K562 (cell line): ENCODE measurements at regions not wholly inside any gene's neighbourhood (a gene's known extent, or its start where the extent isn't known, plus 50 kb on each side); places are given as distances from the start of the nearest gene placed in this dataset.

Experiments
- ATAC-seq: fragments of 200-7000 bp; cut with Tn5 transposase; 3 replicates; pipeline ENCODE4 v1.9.1; 2020; ENCODE audit warnings: moderate library complexity
- BruUV-seq: library from RNA; stranded (reverse); fragments of 400-500 nt; replicated peaks from 2 replicates; lab custom pipeline; 2021; lab: Mats Ljungman, UMichigan
- CTCF ChIA-PET: fragments of 300-600 bp; formaldehyde crosslinking; extraction: SDS; loops from one replicate; lab custom pipeline; 2021; ENCODE audit warnings: low intra/inter-chr PET ratio; lab: Yijun Ruan, JAX
- POLR2A ChIA-PET: fragments of 300-600, 350-650 bp; sonication (Branson Sonifier 250); formaldehyde crosslinking; extraction: SDS; loops from one replicate; lab custom pipeline; 2021; ENCODE audit warnings: antibody characterized with exemption, inconsistent platforms; lab: Yijun Ruan, JAX
- DNase-seq, 4 experiments: peaks; one replicate each; pipeline versions ENCODE4 v3.0.0 to v3.0.0-alpha.2; 2011 to 2018; ENCODE audit warnings: low spot score in 3 of 4, mixed read lengths in 3 of 4; ENCODE audit errors: extremely low read depth in 1 of 4
- FAIRE-seq: peaks from 2 replicates; lab custom pipeline; 2011; peaks lifted over from hg19 to GRCh38; lab: Jason Lieb, UNC
- H2AFZ ChIP-seq: 2 replicates; pipeline ENCODE4 v1.6.0; 2011; ENCODE audit warnings: low read depth, low read length, control low read depth, inconsistent platforms
- H3K27ac ChIP-seq: fragments of 200-600 bp; 3 replicates; pipeline ENCODE4 v1.8.0; 2011; ENCODE audit warnings: low read depth, mild to moderate bottlenecking, control low read depth, inconsistent platforms, low read length, moderate library complexity, mixed read lengths; ENCODE audit errors: extremely low read depth
- H3K27me3 ChIP-seq, 2 experiments: fragments of 300-600 bp in 1 of 2; 2 replicates in 1 of 2; 3 replicates in 1 of 2; pipeline versions ENCODE4 v1.6.0 to v1.8.0; 2011; ENCODE audit warnings: inconsistent platforms in 2 of 2, low read length in 2 of 2, mild to moderate bottlenecking in 1 of 2, mixed read lengths in 1 of 2, moderate library complexity in 1 of 2; ENCODE audit not compliant: control insufficient read depth in 2 of 2, insufficient read depth in 2 of 2
- H3K36me3 ChIP-seq: fragments of 300-600 bp; 3 replicates; pipeline ENCODE4 v1.8.0; 2011; ENCODE audit warnings: mild to moderate bottlenecking, low read length, inconsistent platforms; ENCODE audit not compliant: control insufficient read depth, insufficient read depth
- H3K4me1 ChIP-seq, 2 experiments: fragments of 200-600 bp in 1 of 2; replicated peaks in 1 of 2; 2 replicates in 1 of 2; 3 replicates in 1 of 2; pipeline versions ENCODE4 v1.5.1 to v1.8.0; 2011; ENCODE audit warnings: inconsistent platforms in 2 of 2, low read length in 2 of 2, mild to moderate bottlenecking in 1 of 2, mixed read lengths in 1 of 2, moderate library complexity in 1 of 2; ENCODE audit not compliant: control insufficient read depth in 2 of 2, insufficient read depth in 2 of 2
- H3K4me2 ChIP-seq: 2 replicates; pipeline ENCODE4 v1.6.1; 2011; ENCODE audit warnings: low read length, control low read depth, inconsistent platforms, mixed read lengths; ENCODE audit not compliant: insufficient read depth
- H3K4me3 ChIP-seq: fragments of 200-600 bp; sonication (generic), shearing (Covaris generic); 2 replicates; pipeline ENCODE4 v1.5.1; 2016; ENCODE audit warnings: control low read depth, inconsistent platforms
- H3K79me2 ChIP-seq: fragments of 200-600 bp; 3 replicates; pipeline ENCODE4 v1.8.0; 2011; ENCODE audit warnings: low read length, inconsistent platforms; ENCODE audit not compliant: control insufficient read depth, insufficient read depth
- H3K9ac ChIP-seq, 2 experiments: 2 replicates each; pipeline versions ENCODE4 v1.6.0 to v1.6.1; 2011; ENCODE audit warnings: low read depth in 2 of 2, low read length in 2 of 2, control low read depth in 1 of 2, inconsistent platforms in 1 of 2, mild to moderate bottlenecking in 1 of 2, mixed read lengths in 1 of 2; ENCODE audit not compliant: insufficient read depth in 1 of 2
- H3K9me1 ChIP-seq: one replicate; pipeline ENCODE4 v1.6.0; 2011; ENCODE audit warnings: inconsistent platforms, mild to moderate bottlenecking, low read length, moderate library complexity; ENCODE audit not compliant: control insufficient read depth, insufficient read depth
- H3K9me3 ChIP-seq: replicated peaks from 2 replicates; pipeline ENCODE4 v1.5.1; 2011; ENCODE audit warnings: low read depth, low read length, inconsistent platforms; ENCODE audit not compliant: control insufficient read depth, insufficient read depth
- H4K20me1 ChIP-seq: replicated peaks from 2 replicates; pipeline ENCODE4 v1.6.1; 2011; ENCODE audit warnings: low read length, inconsistent platforms, mixed read lengths; ENCODE audit not compliant: control insufficient read depth, insufficient read depth
- BCOR ChIP-seq: fragments of 450-650 bp; IDR thresholded peaks from 2 replicates; pipeline ENCODE4 v1.6.1; 2016
- BRD4 ChIP-seq: fragments of 200-600 bp; sonication (generic); IDR thresholded peaks from 2 replicates; pipeline ENCODE4 v1.6.1; 2017; ENCODE audit warnings: inconsistent platforms
- CBFB ChIP-seq: sonication (generic); formaldehyde crosslinking; IDR thresholded peaks from 2 replicates; pipeline ENCODE4 v1.4.0; 2020; ENCODE audit warnings: mild to moderate bottlenecking, missing genetic modification reagents
- ELF2 ChIP-seq: fragments of 250-450 bp; sonication (Bioruptor Pico); IDR thresholded peaks from 2 replicates; pipeline ENCODE4 v1.5.0; 2021; ENCODE audit warnings: mild to moderate bottlenecking
- ELF4 ChIP-seq: fragments of 450-650 bp; formaldehyde crosslinking; IDR thresholded peaks from 2 replicates; pipeline ENCODE4 v1.4.0; 2022; ENCODE audit warnings: missing genetic modification characterization
- EZH2 ChIP-seq: IDR thresholded peaks from 2 replicates; pipeline ENCODE4 v1.6.1; 2012; ENCODE audit warnings: low read depth, mild to moderate bottlenecking, inconsistent platforms, low read length, borderline replicate concordance
- KAT8 ChIP-seq: fragments of 450-650 bp; IDR thresholded peaks from 2 replicates; pipeline ENCODE4 v1.6.1; 2016; ENCODE audit warnings: low read depth, mild to moderate bottlenecking
- PCBP2 ChIP-seq: fragments of 200-400 bp; formaldehyde crosslinking; IDR thresholded peaks from 2 replicates; pipeline ENCODE4 v1.6.1; 2018; ENCODE audit warnings: low read length, low read depth, mild to moderate bottlenecking, moderate library complexity; ENCODE audit not compliant: poor library complexity, severe bottlenecking
- RBM14 ChIP-seq: fragments of 200-400 bp; formaldehyde crosslinking; IDR thresholded peaks from 2 replicates; pipeline ENCODE4 v1.6.1; 2018; ENCODE audit warnings: low read depth, mild to moderate bottlenecking, low read length, moderate library complexity, borderline replicate concordance; ENCODE audit not compliant: insufficient read depth
- RERE ChIP-seq: sonication (generic); formaldehyde crosslinking; IDR thresholded peaks from 2 replicates; pipeline ENCODE4 v1.8.0; 2023; ENCODE audit warnings: missing genetic modification reagents, mild to moderate bottlenecking, borderline replicate concordance
- SAFB2 ChIP-seq: fragments of 200-400 bp; formaldehyde crosslinking; IDR thresholded peaks from 2 replicates; pipeline ENCODE4 v1.6.1; 2018; ENCODE audit warnings: borderline replicate concordance, low read length, low read depth, moderate library complexity; ENCODE audit not compliant: severe bottlenecking
- SMAD3 ChIP-seq: fragments of 450-650 bp; formaldehyde crosslinking; conservative IDR thresholded peaks from 2 replicates; pipeline ENCODE4 v1.4.0; 2020; ENCODE audit warnings: mild to moderate bottlenecking
- SRSF9 ChIP-seq: fragments of 200-400 bp; formaldehyde crosslinking; IDR thresholded peaks from 2 replicates; pipeline ENCODE4 v1.6.1; 2017; ENCODE audit warnings: low read depth, low read length, borderline replicate concordance
- TAF15 ChIP-seq: fragments of 200-400 bp; formaldehyde crosslinking; IDR thresholded peaks from 2 replicates; pipeline ENCODE4 v1.6.1; 2017; ENCODE audit warnings: mild to moderate bottlenecking, low read depth, low read length, moderate library complexity
- ZNF175 ChIP-seq: fragments of 200-800 bp; sonication (Bioruptor generic); IDR thresholded peaks from 2 replicates; pipeline ENCODE4 v1.6.1; 2016; ENCODE audit warnings: low read depth, mild to moderate bottlenecking, missing genetic modification characterization, missing compliant biosample characterization
- ZNF3 ChIP-seq: fragments of 250-450 bp; sonication (Bioruptor Pico); IDR thresholded peaks from 2 replicates; pipeline ENCODE4 v1.5.0; 2021; ENCODE audit warnings: mild to moderate bottlenecking, moderate library complexity
- ZNF507 ChIP-seq: conservative IDR thresholded peaks from 2 replicates; pipeline ENCODE4 v1.6.1; 2017; ENCODE audit warnings: missing genetic modification characterization, missing compliant biosample characterization
- WGBS: fragments of 100-300 bp; shearing (Covaris generic); methylation state at CpG from one replicate; pipeline ENCODE4 v1.1.6; 2016; ENCODE audit warnings: low coverage, mixed read lengths; ENCODE audit not compliant: insufficient coverage; ENCODE audit errors: missing lambda C conversion rate; 5-methylcytosine and 5-hydroxymethylcytosine counted together
- in situ Hi-C: fragments of 300-500 bp; cut with MboI; formaldehyde crosslinking; loops from 4 replicates; pipeline ENCODE4 v1.15.0; 2018; ENCODE audit warnings: inconsistent platforms, mixed read lengths
- intact Hi-C: fragments of 100-400 bp; cut with micrococcal nuclease; formaldehyde crosslinking; loops from 2 replicates; pipeline ENCODE4 v1.14.2; 2022

GRCh38 chr2:76089683-76090082 is 379.0 kb upstream of the GCFC2 start (continued):
- TF ChIP-seq RERE (CRISPR knock-in tag), result no peak
- TF ChIP-seq KAT8, result no peak
- no peak for TF ChIP-seq RBM14

- Histone ChIP-seq H3K9me1 (no peaks in the 10 kb centered on the region), H3K4me3 (no peak overlapping the region), H3K27ac (no peak overlapping the region), H2AFZ (no peak overlapping the region), H4K20me1 (no peaks in the 10 kb centered on the region), H3K9ac (no peak overlapping the region), H3K36me3 (peaks cover 4% of the 10 kb centered on the region; the same call in 2 of the 3 replicates), H3K4me2 (no peak overlapping the region), H3K9me3 (no peaks in the 10 kb centered on the region), H3K79me2 (no peaks in the 10 kb centered on the region), H3K27me3 (no peaks in the 10 kb centered on the region; a peak in 1 of 5 replicates), H3K4me1 (no peaks in the 10 kb centered on the region)
- in situ Hi-C loops (no loop called here), intact Hi-C loops (no loop called here)
- ChIA-PET CTCF (no interaction called here), POLR2A (no interaction called here)
- FAIRE-seq, result no peak
- no peak for DNase-seq
- ATAC-seq, result no peak
- no TSS peak for BruUV-seq
- WGBS, result 33% methylated on average over 2 of the region's 2 CpGs
- no peak for TF ChIP-seq EZH2
- no peak for TF ChIP-seq TAF15
- no peak for TF ChIP-seq PCBP2
- no peak for TF ChIP-seq CBFB (CRISPR knock-in tag)
- TF ChIP-seq SMAD3 (CRISPR knock-in tag), result no peak
- TF ChIP-seq ZNF507 (tag), result no peak
- no peak for TF ChIP-seq ELF2 (CRISPR knock-in tag)
- TF ChIP-seq BCOR, result no peak
- no peak for TF ChIP-seq ELF4 (CRISPR knock-in tag)
- no peak for TF ChIP-seq BRD4
- TF ChIP-seq ZNF3 (CRISPR knock-in tag), result no peak
- TF ChIP-seq SAFB2, result no peak
- TF ChIP-seq ZNF175 (CRISPR knock-in tag), result no peak
- TF ChIP-seq SRSF9, result no peak
Measured at GRCh38 chr2:76083248-76083647, 372.5 kb upstream of the GCFC2 start.
